LNCAP (cell line): ENCODE measurements at regions not wholly inside any gene's neighbourhood (a gene's known extent, or its start where the extent isn't known, plus 50 kb on each side); places are given as distances from the start of the nearest gene placed in this dataset.

Experiments
- TF ChIP-seq, protein P1 (sequence below): fragments of 450-650 bp; IDR thresholded peaks from 2 replicates; pipeline ENCODE4 v1.5.1; 2017; ENCODE audit warnings: mild to moderate bottlenecking

DNA sequence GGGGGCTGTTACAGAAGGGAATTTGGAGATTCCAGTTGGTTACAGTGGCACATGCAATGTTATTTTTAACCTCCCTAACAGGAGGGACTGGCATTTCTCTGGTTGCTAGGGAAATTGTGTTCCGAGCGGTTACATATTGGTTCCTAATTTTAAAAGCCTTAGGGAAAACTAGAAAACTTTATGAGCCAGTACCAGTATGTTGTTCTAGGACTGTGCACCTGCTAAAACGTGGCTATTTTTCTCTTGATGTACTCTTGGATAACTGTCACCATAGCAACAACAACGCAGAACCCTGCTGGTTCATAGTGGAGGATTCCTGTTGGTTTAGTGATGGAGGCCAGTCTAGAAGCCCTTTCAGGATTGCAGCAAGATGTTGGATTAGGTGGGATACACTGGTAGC is 68.9 kb upstream of the PGBD5 start:
- TF ChIP-seq, protein P1, sequence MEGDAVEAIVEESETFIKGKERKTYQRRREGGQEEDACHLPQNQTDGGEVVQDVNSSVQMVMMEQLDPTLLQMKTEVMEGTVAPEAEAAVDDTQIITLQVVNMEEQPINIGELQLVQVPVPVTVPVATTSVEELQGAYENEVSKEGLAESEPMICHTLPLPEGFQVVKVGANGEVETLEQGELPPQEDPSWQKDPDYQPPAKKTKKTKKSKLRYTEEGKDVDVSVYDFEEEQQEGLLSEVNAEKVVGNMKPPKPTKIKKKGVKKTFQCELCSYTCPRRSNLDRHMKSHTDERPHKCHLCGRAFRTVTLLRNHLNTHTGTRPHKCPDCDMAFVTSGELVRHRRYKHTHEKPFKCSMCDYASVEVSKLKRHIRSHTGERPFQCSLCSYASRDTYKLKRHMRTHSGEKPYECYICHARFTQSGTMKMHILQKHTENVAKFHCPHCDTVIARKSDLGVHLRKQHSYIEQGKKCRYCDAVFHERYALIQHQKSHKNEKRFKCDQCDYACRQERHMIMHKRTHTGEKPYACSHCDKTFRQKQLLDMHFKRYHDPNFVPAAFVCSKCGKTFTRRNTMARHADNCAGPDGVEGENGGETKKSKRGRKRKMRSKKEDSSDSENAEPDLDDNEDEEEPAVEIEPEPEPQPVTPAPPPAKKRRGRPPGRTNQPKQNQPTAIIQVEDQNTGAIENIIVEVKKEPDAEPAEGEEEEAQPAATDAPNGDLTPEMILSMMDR = no peak

DNA sequence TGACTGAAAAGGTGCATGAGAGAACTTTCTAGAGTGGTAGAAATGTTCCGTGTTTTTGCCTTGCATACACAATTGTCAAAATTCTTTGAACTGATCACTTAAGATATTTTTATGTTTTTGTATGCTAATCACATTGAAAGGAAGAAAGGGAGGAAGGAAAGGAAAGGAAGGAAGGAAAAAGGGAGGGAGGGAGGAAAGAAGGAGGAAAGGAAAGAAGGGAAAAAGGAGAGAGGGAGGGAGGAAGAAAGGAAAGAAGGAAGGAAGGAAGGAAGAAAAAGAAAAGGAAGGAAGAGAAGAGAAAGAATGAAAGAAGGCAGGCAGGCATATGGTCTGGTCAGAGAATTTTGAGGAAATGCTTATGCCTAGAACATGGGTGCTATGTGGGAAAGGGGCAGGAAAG is 68.4 kb upstream of the PGBD5 start:
- TF ChIP-seq, protein P1 = no peak

DNA sequence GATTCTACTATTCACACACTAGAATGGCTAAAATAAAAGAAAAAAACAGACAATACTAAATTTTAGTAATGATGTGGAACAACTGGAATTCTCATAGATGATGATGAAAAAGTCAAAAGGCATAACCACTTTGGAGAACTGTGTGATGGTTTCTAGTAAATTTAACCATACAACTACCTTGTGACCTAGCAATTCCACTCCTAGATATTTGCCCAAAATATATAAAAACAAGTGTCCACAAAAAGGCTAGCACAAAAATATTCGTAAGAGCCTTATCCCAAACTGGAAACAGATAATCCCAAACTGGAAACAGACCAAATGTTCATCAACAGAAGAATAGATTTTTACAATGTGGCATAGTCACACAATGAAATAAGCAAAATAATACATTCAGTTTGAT is 67.9 kb upstream of the PGBD5 start:
- TF ChIP-seq, protein P1 = no peak

DNA sequence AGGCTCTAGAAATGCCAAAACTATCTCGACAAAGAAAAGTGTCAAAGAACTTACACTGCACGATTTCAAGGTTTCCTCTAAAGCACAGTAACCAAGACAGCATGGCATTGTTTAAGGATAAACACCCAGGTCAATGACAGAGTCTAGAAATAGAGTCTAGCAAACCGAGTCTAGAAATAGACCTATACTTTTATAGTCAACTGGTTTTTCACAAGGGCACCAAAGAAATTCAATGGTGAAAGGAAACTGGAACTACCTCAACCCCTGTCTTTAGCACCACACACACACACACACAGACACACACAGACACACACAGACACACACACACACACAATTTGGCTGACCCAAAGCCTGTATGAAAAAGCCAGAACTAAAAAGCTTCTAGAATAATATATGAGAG is 67.1 kb upstream of the PGBD5 start:
- TF ChIP-seq, protein P1 = no peak

DNA sequence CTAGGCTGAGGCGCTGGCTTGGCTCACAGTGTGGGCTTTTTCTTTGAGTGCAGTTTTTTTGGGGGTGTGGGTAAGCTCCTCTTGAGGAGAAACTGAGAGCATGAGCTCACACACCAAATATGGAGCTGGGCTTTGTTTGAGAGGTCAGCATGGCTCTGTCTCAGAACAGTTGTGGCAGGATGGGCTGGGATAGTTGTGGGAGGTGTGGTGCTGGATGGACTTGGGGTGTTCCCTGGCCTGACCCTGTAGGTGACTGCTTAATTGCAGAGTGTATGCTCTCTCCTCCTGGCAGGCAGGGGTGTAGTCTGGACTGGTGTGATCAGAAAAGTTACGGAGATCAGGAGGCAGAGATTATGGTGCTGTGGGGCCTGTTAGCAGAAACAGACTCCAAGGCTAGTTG is 64.3 kb upstream of the PGBD5 start:
- TF ChIP-seq, protein P1 = no peak

DNA sequence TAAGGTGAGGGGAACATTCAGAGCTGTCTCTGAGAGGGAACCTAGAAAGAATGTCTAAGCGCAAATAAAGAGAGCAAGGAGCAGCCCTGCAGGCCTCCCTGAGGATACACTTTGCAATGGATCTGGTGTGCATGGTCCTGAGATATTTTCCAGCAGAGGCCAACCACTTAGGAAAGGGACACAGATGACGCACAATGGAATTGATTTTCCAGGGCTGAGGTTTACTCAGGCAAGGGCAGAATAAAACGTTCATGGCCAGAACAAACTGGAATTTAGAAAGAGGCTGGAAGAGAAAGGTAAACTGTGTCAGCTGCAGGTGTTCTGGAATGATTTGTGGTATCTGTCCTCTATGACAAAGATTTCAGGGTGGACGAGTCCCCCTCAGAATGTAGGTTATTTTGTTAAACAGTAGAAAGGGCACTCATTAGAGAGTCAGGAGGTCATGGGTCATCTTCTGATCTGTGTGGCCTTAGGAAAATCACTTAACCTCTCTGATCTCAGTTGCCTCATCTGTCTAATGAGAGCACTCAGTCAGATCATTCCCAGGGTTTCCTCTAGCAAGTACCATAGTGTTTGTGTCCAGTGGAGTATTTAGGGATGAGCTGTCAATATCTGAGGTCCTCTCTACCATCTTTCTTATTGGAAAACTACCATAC is 61.8 kb upstream of the PGBD5 start:
- TF ChIP-seq, protein P1 = no peak

DNA sequence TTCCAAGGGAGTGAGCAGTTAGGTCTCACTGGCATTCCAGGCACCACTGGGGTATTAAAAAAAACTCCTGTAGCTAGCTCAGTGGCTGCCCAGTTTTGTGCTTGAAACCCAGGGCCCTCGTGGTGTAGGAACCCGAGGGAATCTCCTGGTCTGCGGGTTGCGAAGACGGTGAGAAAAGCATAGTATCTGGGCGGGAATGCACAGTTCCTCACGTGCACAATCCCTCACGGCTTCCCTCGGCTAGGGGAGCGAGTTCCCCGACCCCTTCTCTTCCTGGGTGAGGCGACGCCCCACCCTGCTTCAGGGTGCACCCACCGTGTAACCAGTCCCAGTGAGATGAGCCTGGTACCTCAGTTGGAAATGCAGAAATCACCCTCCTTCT is 50.5 kb upstream of the PGBD5 start:
- TF ChIP-seq, protein P1 = no peak
